Right lobe of liver (tissue), 4 donors: ENCODE measurements at regions not wholly inside any gene's neighbourhood (a gene's known extent, or its start where the extent isn't known, plus 50 kb on each side); places are given as distances from the start of the nearest gene placed in this dataset.

Experiments used
- POLR2A ChIP-seq: fragments of 450-650 bp; IDR thresholded peaks from one replicate; pipeline ENCODE4 v1.6.1; 2017; ENCODE audit warnings: antibody characterized with exemption, mild to moderate bottlenecking
- TF ChIP-seq, protein P1 (sequence below), 4 donors: fragments of 200-600 bp in 3 of 4; fragments of 450-650 bp in 1 of 4; IDR thresholded peaks; one replicate each; pipeline versions ENCODE4 v1.5.1 to v1.8.0; 2016 to 2022; ENCODE audit warnings: antibody characterized with exemption in 4 of 4, mild to moderate bottlenecking in 2 of 4
- donor health status: DM: no; HTN: no; CAD: no.
- donor health status: DM: no; HTN: no; CAD: no.
- donor health status: DM: no; HTN: yes; CAD: no.

DNA sequence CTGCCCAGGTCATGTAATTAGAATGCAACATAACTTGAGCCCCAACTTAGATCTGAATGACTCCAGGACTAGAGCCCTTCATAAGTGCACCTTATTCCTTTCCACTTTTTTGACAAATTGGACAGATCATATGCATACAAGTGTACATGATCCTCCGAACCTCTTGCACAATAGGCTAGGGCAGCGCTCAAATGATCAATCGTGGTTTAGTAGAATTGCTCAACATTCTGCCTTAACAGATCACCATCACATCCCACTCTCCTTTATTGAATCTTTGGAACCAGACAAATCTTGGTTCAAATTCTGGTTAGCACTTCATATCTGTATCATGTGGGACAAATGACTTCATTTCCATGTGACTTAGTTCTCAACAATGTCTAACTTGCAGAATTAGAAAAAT is 106.8 kb upstream of the CDIN1 start:
- TF ChIP-seq, protein P1, sequence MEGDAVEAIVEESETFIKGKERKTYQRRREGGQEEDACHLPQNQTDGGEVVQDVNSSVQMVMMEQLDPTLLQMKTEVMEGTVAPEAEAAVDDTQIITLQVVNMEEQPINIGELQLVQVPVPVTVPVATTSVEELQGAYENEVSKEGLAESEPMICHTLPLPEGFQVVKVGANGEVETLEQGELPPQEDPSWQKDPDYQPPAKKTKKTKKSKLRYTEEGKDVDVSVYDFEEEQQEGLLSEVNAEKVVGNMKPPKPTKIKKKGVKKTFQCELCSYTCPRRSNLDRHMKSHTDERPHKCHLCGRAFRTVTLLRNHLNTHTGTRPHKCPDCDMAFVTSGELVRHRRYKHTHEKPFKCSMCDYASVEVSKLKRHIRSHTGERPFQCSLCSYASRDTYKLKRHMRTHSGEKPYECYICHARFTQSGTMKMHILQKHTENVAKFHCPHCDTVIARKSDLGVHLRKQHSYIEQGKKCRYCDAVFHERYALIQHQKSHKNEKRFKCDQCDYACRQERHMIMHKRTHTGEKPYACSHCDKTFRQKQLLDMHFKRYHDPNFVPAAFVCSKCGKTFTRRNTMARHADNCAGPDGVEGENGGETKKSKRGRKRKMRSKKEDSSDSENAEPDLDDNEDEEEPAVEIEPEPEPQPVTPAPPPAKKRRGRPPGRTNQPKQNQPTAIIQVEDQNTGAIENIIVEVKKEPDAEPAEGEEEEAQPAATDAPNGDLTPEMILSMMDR (IDR thresholded peaks at IDR 0.05), result no peak
- TF ChIP-seq POLR2A, result no peak
